ENCODE measurements at regions not wholly inside any gene's neighbourhood (a gene's known extent, or its start where the extent isn't known, plus 50 kb on each side); places are given as distances from the start of the nearest gene placed in this dataset.

GRCh38 chr16:6558661-6559060 is 774.0 kb upstream of the RBFOX1 start:
- peaks cover 3% of the 10 kb centered on the region for H3K4me1 Mint-ChIP-seq (ENCODE audit: low read depth, unreplicated experiment)
- no peak for DNase-seq
- no peak for TF ChIP-seq CTCF (IDR thresholded peaks at IDR 0.05; ENCODE audit: partially characterized antibody, unreplicated experiment)
- H3K36me3 Mint-ChIP-seq (ENCODE audit: unreplicated experiment): no peaks in the 10 kb centered on the region
- H3K27ac Mint-ChIP-seq (ENCODE audit: unreplicated experiment): no peak overlapping the region
- no peaks in the 10 kb centered on the region for H3K9me3 Mint-ChIP-seq (ENCODE audit: unreplicated experiment)
- H3K27me3 Mint-ChIP-seq (ENCODE audit: unreplicated experiment): peaks cover 3% of the 10 kb centered on the region
- H3K4me3 Mint-ChIP-seq (ENCODE audit: unreplicated experiment): no peak overlapping the region

GRCh38 chr16:6558126-6558525 is 774.5 kb upstream of the RBFOX1 start:
- H3K27ac Mint-ChIP-seq (ENCODE audit: unreplicated experiment): no peak overlapping the region
- H3K36me3 Mint-ChIP-seq (ENCODE audit: unreplicated experiment): no peaks in the 10 kb centered on the region
- H3K4me1 Mint-ChIP-seq (ENCODE audit: low read depth, unreplicated experiment): peaks cover 3% of the 10 kb centered on the region
- peaks cover 3% of the 10 kb centered on the region for H3K27me3 Mint-ChIP-seq (ENCODE audit: unreplicated experiment)
- H3K9me3 Mint-ChIP-seq (ENCODE audit: unreplicated experiment): peaks cover 2% of the 10 kb centered on the region
- DNase-seq: no peak
- no peak overlapping the region for H3K4me3 Mint-ChIP-seq (ENCODE audit: unreplicated experiment)
- TF ChIP-seq CTCF (IDR thresholded peaks at IDR 0.05; ENCODE audit: partially characterized antibody, unreplicated experiment): no peak

- no peak overlapping the region for H3K27ac Mint-ChIP-seq (ENCODE audit: unreplicated experiment)
- no peak overlapping the region for H3K4me3 Mint-ChIP-seq (ENCODE audit: unreplicated experiment)
- peaks cover 3% of the 10 kb centered on the region for H3K27me3 Mint-ChIP-seq (ENCODE audit: unreplicated experiment)
- no peaks in the 10 kb centered on the region for H3K36me3 Mint-ChIP-seq (ENCODE audit: unreplicated experiment)
- DNase-seq: no peak
- H3K9me3 Mint-ChIP-seq (ENCODE audit: unreplicated experiment): peaks cover 2% of the 10 kb centered on the region
- peaks cover 3% of the 10 kb centered on the region for H3K4me1 Mint-ChIP-seq (ENCODE audit: low read depth, unreplicated experiment)
- TF ChIP-seq CTCF (IDR thresholded peaks at IDR 0.05; ENCODE audit: partially characterized antibody, unreplicated experiment): no peak
Measured at GRCh38 chr16:6557353-6558023, 775.2 kb upstream of the RBFOX1 start.

- no peaks in the 10 kb centered on the region for H3K4me1 Mint-ChIP-seq (ENCODE audit: low read depth, unreplicated experiment)
Measured at GRCh38 chr16:6549415-6549814, 783.2 kb upstream of the RBFOX1 start.

More at GRCh38 chr16:6549415-6549814, 783.2 kb upstream of the RBFOX1 start:
- H3K9me3 Mint-ChIP-seq (ENCODE audit: unreplicated experiment): peaks cover 8% of the 10 kb centered on the region
- no peaks in the 10 kb centered on the region for H3K36me3 Mint-ChIP-seq (ENCODE audit: unreplicated experiment)
- no peak overlapping the region for H3K4me3 Mint-ChIP-seq (ENCODE audit: unreplicated experiment)
- H3K27me3 Mint-ChIP-seq (ENCODE audit: unreplicated experiment): peaks cover 4% of the 10 kb centered on the region
- no peak for TF ChIP-seq CTCF (IDR thresholded peaks at IDR 0.05; ENCODE audit: partially characterized antibody, unreplicated experiment)
- no peak overlapping the region for H3K27ac Mint-ChIP-seq (ENCODE audit: unreplicated experiment)
- DNase-seq: no peak

All from glutamatergic neuron (in vitro differentiated cells).